ENCODE measurements at regions not wholly inside any gene's neighbourhood (a gene's known extent, or its start where the extent isn't known, plus 50 kb on each side); places are given as distances from the start of the nearest gene placed in this dataset.

- H3K9ac ChIP-seq (ENCODE audit: low read depth in 1 of 2, low read length in 2 of 2): no peak overlapping the region
- 79% methylated on average over 3 of the region's 3 CpGs for WGBS
- no peaks in the 10 kb centered on the region for H3K9me3 ChIP-seq (ENCODE audit: control insufficient read depth in 4 of 4, low read length in 3 of 4)
- no peaks in the 10 kb centered on the region for H3K36me3 ChIP-seq (ENCODE audit: control insufficient read depth in 4 of 4, insufficient read depth in 3 of 4, low read depth in 1 of 4, low read length in 3 of 4)
- no peak for TF ChIP-seq EGR1 (IDR thresholded peaks at IDR 0.05; ENCODE audit: low read depth in 2 of 2)
- no peak for TF ChIP-seq FOXA2 (IDR thresholded peaks at IDR 0.05)
- TF ChIP-seq FOXA1 (IDR thresholded peaks at IDR 0.05): no peak
- no peak for TF ChIP-seq MAX (IDR thresholded peaks at IDR 0.05)
- no peak for TF ChIP-seq GABPA (IDR thresholded peaks at IDR 0.05 in 1 of 2, conservative IDR thresholded peaks at IDR 0.05 in 1 of 2)
- TF ChIP-seq SP1 (IDR thresholded peaks at IDR 0.05): no peak
- no peak for TF ChIP-seq NR2F2 (IDR thresholded peaks at IDR 0.05)
- no peak for TF ChIP-seq TAF1 (conservative IDR thresholded peaks at IDR 0.05)
- H3K4me1 ChIP-seq (ENCODE audit: control insufficient read depth in 4 of 4, insufficient read depth in 4 of 4, low read length in 3 of 4): no peaks in the 10 kb centered on the region
- H3K27me3 ChIP-seq (ENCODE audit: control insufficient read depth in 4 of 4, insufficient read depth in 4 of 4, low read length in 3 of 4): peaks cover 0 to 2% (median 0%) of the 10 kb centered on the region in 4 donors
- H3K27ac ChIP-seq (ENCODE audit: low read depth in 1 of 2, low read length in 2 of 2): no peak overlapping the region
- no peak for DNase-seq (ENCODE audit: low spot score)
- H3K4me3 ChIP-seq (ENCODE audit: low read depth in 1 of 3, low read length in 3 of 3): no peak overlapping the region
Measured at GRCh38 chr2:41410011-41410410, 637.8 kb upstream of the PKDCC start.

GRCh38 chr2:41413813-41414485 lies 633.9 kb upstream of the PKDCC start:
- H3K36me3 ChIP-seq (ENCODE audit: control insufficient read depth in 4 of 4, insufficient read depth in 3 of 4, low read depth in 1 of 4, low read length in 3 of 4): no peaks in the 10 kb centered on the region
- DNase-seq (ENCODE audit: low spot score): no peak

GRCh38 chr2:41414486-41415230 lies 633.2 kb upstream of the PKDCC start:
- no peaks in the 10 kb centered on the region for H3K36me3 ChIP-seq (ENCODE audit: control insufficient read depth in 4 of 4, insufficient read depth in 3 of 4, low read depth in 1 of 4, low read length in 3 of 4)
- no peaks in the 10 kb centered on the region for H3K4me1 ChIP-seq (ENCODE audit: control insufficient read depth in 4 of 4, insufficient read depth in 4 of 4, low read length in 3 of 4)
- 54% methylated on average over 5 of the region's 5 CpGs for WGBS
- H3K9me3 ChIP-seq (ENCODE audit: control insufficient read depth in 4 of 4, low read length in 3 of 4): no peaks in the 10 kb centered on the region
- no peaks in the 10 kb centered on the region for H3K27me3 ChIP-seq (ENCODE audit: control insufficient read depth in 4 of 4, insufficient read depth in 4 of 4, low read length in 3 of 4)
- no peak overlapping the region for H3K27ac ChIP-seq (ENCODE audit: low read depth in 1 of 2, low read length in 2 of 2)
- H3K9ac ChIP-seq (ENCODE audit: low read depth in 1 of 2, low read length in 2 of 2): no peak overlapping the region
- TF ChIP-seq CTCF (IDR thresholded peaks at IDR 0.05; ENCODE audit: low read depth, low read length, missing input control): peak; percentile 41
- TF ChIP-seq RAD21 (IDR thresholded peaks at IDR 0.05): peak; percentile 76 to 84
- TF ChIP-seq RXRA (IDR thresholded peaks at IDR 0.05): no peak
- no peak for TF ChIP-seq REST (IDR thresholded peaks at IDR 0.05)
- no peak for TF ChIP-seq TAF1 (conservative IDR thresholded peaks at IDR 0.05)
- no peak overlapping the region for H3K4me3 ChIP-seq (ENCODE audit: low read depth in 1 of 3, low read length in 3 of 3)
- DNase-seq (ENCODE audit: low spot score): no peak

More at GRCh38 chr2:41413813-41414485, 633.9 kb upstream of the PKDCC start:
- Histone ChIP-seq H3K27ac (ENCODE audit: low read depth in 1 of 2, low read length in 2 of 2) (no peak overlapping the region), H3K27me3 (ENCODE audit: control insufficient read depth in 4 of 4, insufficient read depth in 4 of 4, low read length in 3 of 4) (no peaks in the 10 kb centered on the region), H3K9ac (ENCODE audit: low read depth in 1 of 2, low read length in 2 of 2) (no peak overlapping the region), H3K9me3 (ENCODE audit: control insufficient read depth in 4 of 4, low read length in 3 of 4) (no peaks in the 10 kb centered on the region), H3K4me3 (ENCODE audit: low read depth in 1 of 3, low read length in 3 of 3) (no peak overlapping the region), H3K4me1 (ENCODE audit: control insufficient read depth in 4 of 4, insufficient read depth in 4 of 4, low read length in 3 of 4) (no peaks in the 10 kb centered on the region)
- 49% methylated on average over 4 of the region's 4 CpGs for WGBS
- TF ChIP-seq HNF4A (conservative IDR thresholded peaks at IDR 0.05): no peak
